H1 (cell line): ENCODE measurements at regions not wholly inside any gene's neighbourhood (a gene's known extent, or its start where the extent isn't known, plus 50 kb on each side); places are given as distances from the start of the nearest gene placed in this dataset.

Experiments
- CTCF ChIA-PET: fragments of 300-600 bp; sonication (Branson Sonifier 250); formaldehyde crosslinking; loops from one replicate; lab custom pipeline; 2021; ENCODE audit not compliant: partially characterized antibody; lab: Charles Lee
- POLR2A ChIA-PET: fragments of 300-600 bp; sonication (Branson Sonifier 250); formaldehyde crosslinking; loops from one replicate; lab custom pipeline; 2021; ENCODE audit warnings: inconsistent platforms; ENCODE audit not compliant: partially characterized antibody; lab: Charles Lee
- DNase-seq, 2 experiments: peaks; one replicate each; pipeline versions ENCODE4 v3.0.0 to v3.0.0-alpha.2; 2010 to 2022; ENCODE audit warnings: low spot score in 2 of 2, low read depth in 1 of 2, mixed read lengths in 1 of 2
- FAIRE-seq: peaks from 2 replicates; lab custom pipeline; 2011; peaks lifted over from hg19 to GRCh38; lab: Jason Lieb, UNC
- H2AFZ ChIP-seq: 2 replicates; pipeline ENCODE4 v1.8.1; 2012; ENCODE audit warnings: low read length, inconsistent platforms
- H2AK5ac ChIP-seq: 2 replicates; pipeline ENCODE4 v1.6.1; 2013; ENCODE audit warnings: low read depth, low read length
- H2BK120ac ChIP-seq: replicated peaks from 2 replicates; pipeline ENCODE3; 2013; ENCODE audit warnings: low read depth, low read length, inconsistent platforms
- H2BK12ac ChIP-seq: 2 replicates; pipeline ENCODE4 v1.6.1; 2013; ENCODE audit warnings: low read depth, low read length
- H2BK15ac ChIP-seq: 2 replicates; pipeline ENCODE4 v1.6.1; 2013; ENCODE audit warnings: low read length
- H2BK20ac ChIP-seq: 2 replicates; pipeline ENCODE4 v1.6.1; 2013; ENCODE audit warnings: low read length
- H2BK5ac ChIP-seq: 2 replicates; pipeline ENCODE4 v1.6.1; 2013; ENCODE audit warnings: low read depth, low read length
- H3K14ac ChIP-seq: 2 replicates; pipeline ENCODE4 v1.6.1; 2013; ENCODE audit warnings: inconsistent platforms; ENCODE audit not compliant: insufficient read length
- H3K18ac ChIP-seq: 2 replicates; pipeline ENCODE4 v1.6.1; 2013; ENCODE audit warnings: low read length; ENCODE audit errors: extremely low read depth
- H3K23ac ChIP-seq: 2 replicates; pipeline ENCODE4 v1.6.1; 2013; ENCODE audit warnings: inconsistent platforms; ENCODE audit not compliant: insufficient read length
- H3K23me2 ChIP-seq: 2 replicates; pipeline ENCODE4 v1.6.1; 2013; ENCODE audit warnings: low read depth, low read length
- H3K27ac ChIP-seq: 2 replicates; pipeline ENCODE4 v1.6.1; 2011; ENCODE audit warnings: low read depth, low read length, inconsistent platforms
- H3K27me3 ChIP-seq, 4 experiments: replicated peaks in 1 of 4; 1 replicate in 1 of 4; 2 replicates in 3 of 4; pipeline versions ENCODE4 v1.6.1 to v1.8.1; 2011 to 2013; ENCODE audit warnings: low read length in 3 of 4, mild to moderate bottlenecking in 3 of 4, inconsistent platforms in 2 of 4, mixed read lengths in 2 of 4, moderate library complexity in 1 of 4; ENCODE audit not compliant: control insufficient read depth in 3 of 4, insufficient read depth in 3 of 4; ENCODE audit errors: extremely low read depth in 1 of 4
- H3K36me3 ChIP-seq, 4 experiments: 2 replicates each; pipeline versions ENCODE4 v1.6.1 to v1.8.1; 2011 to 2013; ENCODE audit warnings: mild to moderate bottlenecking in 4 of 4, low read length in 3 of 4, moderate library complexity in 2 of 4, control low read depth in 1 of 4, inconsistent platforms in 1 of 4; ENCODE audit not compliant: insufficient read depth in 4 of 4, control insufficient read depth in 2 of 4
- H3K4ac ChIP-seq: replicated peaks from 2 replicates; pipeline ENCODE3; 2013; ENCODE audit warnings: low read length, low read depth, mixed read lengths, inconsistent platforms; ENCODE audit not compliant: insufficient read length
- H3K4me1 ChIP-seq, 4 experiments: replicated peaks in 1 of 4; 1 replicate in 1 of 4; 2 replicates in 3 of 4; pipeline versions ENCODE4 v1.6.1 to v1.8.1; 2011 to 2013; ENCODE audit warnings: low read length in 3 of 4, inconsistent platforms in 2 of 4, mixed read lengths in 1 of 4; ENCODE audit not compliant: insufficient read depth in 4 of 4, control insufficient read depth in 3 of 4
- H3K4me2 ChIP-seq, 2 experiments: 2 replicates each; pipeline versions ENCODE4 v1.6.1 to v1.8.1; 2011 to 2013; ENCODE audit warnings: low read depth in 2 of 2, low read length in 2 of 2, control low read depth in 1 of 2, inconsistent platforms in 1 of 2, mild to moderate bottlenecking in 1 of 2; ENCODE audit not compliant: insufficient read depth in 1 of 2
- H3K4me3 ChIP-seq, 4 experiments: fragments of 200-600, 300-600 bp in 1 of 4; sonication (generic), shearing (Covaris generic), sonication (Bioruptor Twin) in 1 of 4; 2 replicates each; pipeline versions ENCODE4 v1.5.1 to v1.8.1; 2011 to 2016; ENCODE audit warnings: low read length in 4 of 4, low read depth in 3 of 4, control low read depth in 2 of 4, inconsistent platforms in 2 of 4, mild to moderate bottlenecking in 2 of 4, mixed read lengths in 1 of 4, moderate library complexity in 1 of 4; ENCODE audit not compliant: insufficient read depth in 2 of 4; ENCODE audit errors: extremely low read depth in 1 of 4
- H3K56ac ChIP-seq: replicated peaks from 2 replicates; pipeline ENCODE3; 2013; ENCODE audit warnings: low read depth, mild to moderate bottlenecking, mixed read lengths, low read length, inconsistent platforms; ENCODE audit not compliant: insufficient read length
- H3K79me1 ChIP-seq: 2 replicates; pipeline ENCODE4 v1.6.1; 2013; ENCODE audit warnings: low read depth, low read length, control low read depth
- H3K79me2 ChIP-seq, 2 experiments: 2 replicates each; pipeline versions ENCODE4 v1.6.1 to v1.8.1; 2012 to 2013; ENCODE audit warnings: low read length in 2 of 2, mild to moderate bottlenecking in 2 of 2, inconsistent platforms in 1 of 2; ENCODE audit not compliant: insufficient read depth in 2 of 2, control insufficient read depth in 1 of 2
- H3K9ac ChIP-seq, 4 experiments: replicated peaks in 1 of 4; 1 replicate in 1 of 4; 2 replicates in 3 of 4; pipeline versions ENCODE4 v1.6.1 to v1.8.1; 2011 to 2013; ENCODE audit warnings: low read depth in 3 of 4, low read length in 3 of 4, control low read depth in 2 of 4, mild to moderate bottlenecking in 2 of 4, moderate library complexity in 2 of 4, inconsistent platforms in 1 of 4; ENCODE audit errors: extremely low read depth in 1 of 4
- H3K9me3 ChIP-seq, 2 experiments: 2 replicates each; pipeline versions ENCODE4 v1.6.1 to v1.8.1; 2012 to 2013; ENCODE audit warnings: mild to moderate bottlenecking in 2 of 2, moderate library complexity in 2 of 2, control low read depth in 1 of 2, inconsistent platforms in 1 of 2, low read depth in 1 of 2, low read length in 1 of 2, mixed read lengths in 1 of 2; ENCODE audit not compliant: insufficient read depth in 2 of 2
- H4K20me1 ChIP-seq, 2 experiments: replicated peaks in 1 of 2; 2 replicates each; pipeline versions ENCODE3 to v1.8.1; 2011 to 2013; ENCODE audit warnings: inconsistent platforms in 2 of 2, low read length in 2 of 2, mild to moderate bottlenecking in 1 of 2; ENCODE audit not compliant: insufficient read depth in 2 of 2, control insufficient read depth in 1 of 2
- H4K5ac ChIP-seq: 2 replicates; pipeline ENCODE4 v1.6.1; 2013; ENCODE audit warnings: low read length, low read depth, mixed read lengths, inconsistent platforms; ENCODE audit not compliant: insufficient read length
- H4K8ac ChIP-seq: 2 replicates; pipeline ENCODE4 v1.8.0; 2013; ENCODE audit warnings: mild to moderate bottlenecking, moderate library complexity, low read length, inconsistent platforms; ENCODE audit not compliant: insufficient read depth; ENCODE audit errors: extremely low read depth
- H4K91ac ChIP-seq: replicated peaks from 2 replicates; pipeline ENCODE3; 2013; ENCODE audit warnings: low read length, mixed read lengths, inconsistent platforms; ENCODE audit not compliant: insufficient read length
- WGBS, 2 experiments: shearing (Covaris generic) in 1 of 2; methylation state at CpG; one replicate each; pipeline versions ENCODE4 v1.1.6 to v1.1.7; 2013 to 2015; ENCODE audit warnings: low lambda C conversion rate in 2 of 2, mixed read lengths in 2 of 2, inconsistent platforms in 1 of 2, low coverage in 1 of 2, missing lambda C conversion rate in 1 of 2; ENCODE audit not compliant: insufficient replicate concordance in 2 of 2, insufficient coverage in 1 of 2, insufficient read length in 1 of 2; ENCODE audit errors: extremely low coverage in 1 of 2, missing lambda C conversion rate in 1 of 2; 5-methylcytosine and 5-hydroxymethylcytosine counted together

- H3K14ac ChIP-seq, result no peak overlapping the region
- no peak overlapping the region for H2AFZ ChIP-seq
- POLR2A ChIA-PET, result interaction anchor here (0.7 to 3.4 kb wide), 2 partner anchors 11 to 133 kb away, joined by 3 to 43 read pairs; no protein-coding TSS in a partner anchor
- H3K18ac ChIP-seq, result no peak overlapping the region
- no peak overlapping the region for H2BK5ac ChIP-seq
- H3K4me1 ChIP-seq, result peaks cover 6 to 31% (median 26%) of the 10 kb centered on the region in 4 experiments
- no peak overlapping the region for H3K56ac ChIP-seq
- no peak overlapping the region for H3K4me2 ChIP-seq
- no peak overlapping the region for H3K9ac ChIP-seq
- peak overlapping the region; percentile 45; the same call in 1 of the 2 replicates for H2AK5ac ChIP-seq
- H3K4ac ChIP-seq, result no peak overlapping the region
- FAIRE-seq (no peak), DNase-seq (no peak)
- no peak overlapping the region for H4K5ac ChIP-seq
- H3K27me3 ChIP-seq, result peaks cover 0 to 4% (median 1%) of the 10 kb centered on the region in 4 experiments; a peak in 3 of 7 replicates
- no peak overlapping the region for H2BK15ac ChIP-seq
- H3K36me3 ChIP-seq, result no peaks in the 10 kb centered on the region
- no peak overlapping the region for H3K23ac ChIP-seq
- H4K91ac ChIP-seq, result no peak overlapping the region
- H2BK20ac ChIP-seq, result peak overlapping the region; percentile 80; the same call in 1 of the 2 replicates
- no peaks in the 10 kb centered on the region for H3K9me3 ChIP-seq
- H4K20me1 ChIP-seq, result no peaks in the 10 kb centered on the region
- H2BK120ac ChIP-seq, result peak overlapping the region; percentile 75
- 0 out of 2 replicates have a peak overlapping the region, but pooled peaks have one; percentile 63 for H2BK12ac ChIP-seq
- H3K27ac ChIP-seq, result no peak overlapping the region
- 93% methylated on average over 4 of the region's 4 CpGs; no CpG with 5 or more reads in 1 of the 2 experiments for WGBS, 2 experiments
- H4K8ac ChIP-seq, result no peak overlapping the region
- no peaks in the 10 kb centered on the region; the same call in none of the 2 replicates for H3K23me2 ChIP-seq
- no peaks in the 10 kb centered on the region for H3K79me1 ChIP-seq
- CTCF ChIA-PET, result no interaction called here
- no peak overlapping the region for H3K4me3 ChIP-seq
- no peaks in the 10 kb centered on the region for H3K79me2 ChIP-seq
Measured at GRCh38 chr1:234968451-234968850, 160.2 kb downstream of the TOMM20 start.
